Caco-2 (cell line): ENCODE measurements at regions not wholly inside any gene's neighbourhood (a gene's known extent, or its start where the extent isn't known, plus 50 kb on each side); places are given as distances from the start of the nearest gene placed in this dataset.

Experiments
- BruUV-seq: library from RNA; stranded (reverse); fragments of 400-500 nt; replicated peaks from 2 replicates; lab custom pipeline; 2021; lab: Mats Ljungman, UMichigan
- CTCF ChIA-PET: fragments of 300-600 bp; sonication (Branson Sonifier 250); formaldehyde crosslinking; loops from one replicate; lab custom pipeline; 2022; ENCODE audit warnings: antibody characterized with exemption; lab: Charles Lee
- POLR2A ChIA-PET: fragments of 300-600 bp; sonication (Branson Sonifier 250); formaldehyde crosslinking; loops from one replicate; lab custom pipeline; 2022; ENCODE audit warnings: antibody characterized with exemption; lab: Charles Lee
- DNase-seq, 2 experiments: peaks; one replicate each; pipeline versions ENCODE4 v3.0.0 to v3.0.0-alpha.2; 2020 to 2022
- H3K27me3 ChIP-seq: replicated peaks from 2 replicates; pipeline ENCODE4 v1.6.0; 2011; ENCODE audit warnings: low read length; ENCODE audit not compliant: control insufficient read depth, insufficient read depth
- H3K36me3 ChIP-seq: 2 replicates; pipeline ENCODE4 v1.5.1; 2011; ENCODE audit warnings: low read length; ENCODE audit not compliant: control insufficient read depth, insufficient read depth
- H3K4me1 ChIP-seq: fragments of 250-450 bp; sonication (Bioruptor Pico); 2 replicates; pipeline ENCODE4 v1.5.1; 2020; ENCODE audit warnings: mild to moderate bottlenecking
- H3K4me3 ChIP-seq: 2 replicates; pipeline ENCODE4 v1.5.1; 2011; ENCODE audit warnings: low read depth, mild to moderate bottlenecking, control low read depth, low read length
- H3K9me3 ChIP-seq: fragments of 250-450 bp; sonication (Bioruptor Pico); 2 replicates; pipeline ENCODE4 v1.5.1; 2020; ENCODE audit warnings: mild to moderate bottlenecking, moderate library complexity
- H3K27ac Mint-ChIP-seq: one replicate; pipeline ENCODE4 v1.8.0; 2022; ENCODE audit warnings: mixed read lengths; ENCODE audit not compliant: unreplicated experiment
- H3K27me3 Mint-ChIP-seq: one replicate; pipeline ENCODE4 v1.8.0; 2022; ENCODE audit warnings: mixed read lengths; ENCODE audit not compliant: insufficient read depth, unreplicated experiment
- H3K36me3 Mint-ChIP-seq: one replicate; pipeline ENCODE4 v1.8.0; 2022; ENCODE audit warnings: mild to moderate bottlenecking, mixed read lengths; ENCODE audit not compliant: insufficient read depth, unreplicated experiment
- H3K4me1 Mint-ChIP-seq: one replicate; pipeline ENCODE4 v1.8.0; 2022; ENCODE audit warnings: low read depth, mixed read lengths; ENCODE audit not compliant: unreplicated experiment
- H3K4me3 Mint-ChIP-seq: one replicate; pipeline ENCODE4 v1.8.0; 2022; ENCODE audit warnings: mild to moderate bottlenecking, moderate library complexity, mixed read lengths; ENCODE audit not compliant: unreplicated experiment
- H3K9me3 Mint-ChIP-seq: one replicate; pipeline ENCODE4 v1.8.0; 2022; ENCODE audit warnings: mixed read lengths; ENCODE audit not compliant: unreplicated experiment
- CTCF ChIP-seq, 2 experiments: fragments of 200-600 bp in 1 of 2; IDR thresholded peaks; 1 replicate in 1 of 2; 2 replicates in 1 of 2; pipeline versions ENCODE4 v1.5.1 to v1.8.0; 2011 to 2022; ENCODE audit warnings: antibody characterized with exemption in 1 of 2, control low read depth in 1 of 2, inconsistent platforms in 1 of 2, low read depth in 1 of 2, low read length in 1 of 2, mild to moderate bottlenecking in 1 of 2, moderate library complexity in 1 of 2; ENCODE audit not compliant: insufficient read depth in 1 of 2, severe bottlenecking in 1 of 2, unreplicated experiment in 1 of 2
- intact Hi-C: fragments of 100-400 bp; cut with micrococcal nuclease; formaldehyde crosslinking; loops from one replicate; pipeline ENCODE4 v1.10.0; 2022; ENCODE audit not compliant: unreplicated experiment

GRCh38 chr13:64765636-64766035 lies 2464.5 kb downstream of the PCDH9 start:
- no peak overlapping the region for H3K4me3 Mint-ChIP-seq
- BruUV-seq, result no TSS peak
- no peak for TF ChIP-seq CTCF (IDR thresholded peaks at IDR 0.05; ENCODE audit: insufficient read depth in 1 of 2, low read depth in 1 of 2, low read length in 1 of 2, severe bottlenecking in 1 of 2, unreplicated experiment in 1 of 2)
- H3K4me1 ChIP-seq, result no peaks in the 10 kb centered on the region
- H3K4me3 ChIP-seq, result no peak overlapping the region
- no peaks in the 10 kb centered on the region for H3K27me3 Mint-ChIP-seq
- intact Hi-C loops, result no loop called here
- no peaks in the 10 kb centered on the region for H3K36me3 ChIP-seq
- no peak overlapping the region for H3K27ac Mint-ChIP-seq
- DNase-seq, result no peak
- peaks cover 10% of the 10 kb centered on the region for H3K4me1 Mint-ChIP-seq
- CTCF ChIA-PET, result no interaction called here
- H3K27me3 ChIP-seq, result no peaks in the 10 kb centered on the region
- H3K9me3 ChIP-seq, result no peaks in the 10 kb centered on the region
- no peaks in the 10 kb centered on the region for H3K9me3 Mint-ChIP-seq
- POLR2A ChIA-PET, result no interaction called here
- H3K36me3 Mint-ChIP-seq, result no peaks in the 10 kb centered on the region

- Histone ChIP-seq H3K4me1 (no peaks in the 10 kb centered on the region), H3K9me3 (no peaks in the 10 kb centered on the region), H3K4me3 (no peak overlapping the region), H3K36me3 (no peaks in the 10 kb centered on the region), H3K27me3 (no peaks in the 10 kb centered on the region)
- POLR2A ChIA-PET, result no interaction called here
- Mint-ChIP-seq H3K36me3 (no peaks in the 10 kb centered on the region), H3K9me3 (no peaks in the 10 kb centered on the region), H3K4me3 (no peak overlapping the region), H3K27me3 (no peaks in the 10 kb centered on the region), H3K27ac (no peak overlapping the region), H3K4me1 (peaks cover 10% of the 10 kb centered on the region)
- BruUV-seq, result no TSS peak
- intact Hi-C loops, result no loop called here
- no peak for DNase-seq
- CTCF ChIA-PET, result no interaction called here
- TF ChIP-seq CTCF (IDR thresholded peaks at IDR 0.05; ENCODE audit: insufficient read depth in 1 of 2, low read depth in 1 of 2, low read length in 1 of 2, severe bottlenecking in 1 of 2, unreplicated experiment in 1 of 2), result no peak
These were observed 2471.5 kb downstream of the PCDH9 start for GRCh38 chr13:64758521-64759244.

GRCh38 chr13:64756621-64757020 lies 2473.5 kb downstream of the PCDH9 start:
- H3K9me3 Mint-ChIP-seq, result no peaks in the 10 kb centered on the region
- Histone ChIP-seq H3K36me3 (no peaks in the 10 kb centered on the region), H3K27me3 (no peaks in the 10 kb centered on the region), H3K9me3 (no peaks in the 10 kb centered on the region), H3K4me1 (no peaks in the 10 kb centered on the region), H3K4me3 (no peak overlapping the region)
- H3K36me3 Mint-ChIP-seq, result no peaks in the 10 kb centered on the region
- H3K4me3 Mint-ChIP-seq, result no peak overlapping the region
- ChIA-PET CTCF (no interaction called here), POLR2A (no interaction called here)
- TF ChIP-seq CTCF (IDR thresholded peaks at IDR 0.05; ENCODE audit: insufficient read depth in 1 of 2, low read depth in 1 of 2, low read length in 1 of 2, severe bottlenecking in 1 of 2, unreplicated experiment in 1 of 2), result no peak
- H3K27me3 Mint-ChIP-seq, result no peaks in the 10 kb centered on the region
- no TSS peak for BruUV-seq
- H3K4me1 Mint-ChIP-seq, result peaks cover 9% of the 10 kb centered on the region
- intact Hi-C loops, result no loop called here
- no peak for DNase-seq
- H3K27ac Mint-ChIP-seq, result no peak overlapping the region
